Spleen (tissue), 7 donors: ENCODE measurements at regions not wholly inside any gene's neighbourhood (a gene's known extent, or its start where the extent isn't known, plus 50 kb on each side); places are given as distances from the start of the nearest gene placed in this dataset.

Experiments
- POLR2A ChIP-seq, 3 donors: fragments of 450-650 bp; IDR thresholded peaks; one replicate each; pipeline ENCODE4 v1.5.1; 2017; ENCODE audit warnings: antibody characterized with exemption in 3 of 3, mild to moderate bottlenecking in 1 of 3
- POLR2AphosphoS5 ChIP-seq, 3 donors: sonication (generic); formaldehyde crosslinking; IDR thresholded peaks; one replicate each; pipeline ENCODE4 v1.5.1; 2017; ENCODE audit warnings: antibody characterized with exemption in 3 of 3
- TF ChIP-seq, protein P1 (sequence below), 11 experiments: fragments of 200-600 bp in 7 of 11; fragments of 450-650 bp in 4 of 11; sonication (generic) in 4 of 11; IDR thresholded peaks in 8 of 11; conservative IDR thresholded peaks in 3 of 11; 1 replicate in 7 of 11; 2 replicates in 4 of 11; pipeline versions ENCODE4 v1.4.0 to v1.8.0; 2016 to 2021; ENCODE audit warnings: antibody characterized with exemption in 11 of 11, inconsistent platforms in 4 of 11, mild to moderate bottlenecking in 1 of 11
- donor health status: DM: no; HTN: no; CAD: no; lungs with moderate emphysema.
- donor health status: DM: no; HTN: no; CAD: no.
- donor health status: DM: no; HTN: no; CAD: no.

DNA sequence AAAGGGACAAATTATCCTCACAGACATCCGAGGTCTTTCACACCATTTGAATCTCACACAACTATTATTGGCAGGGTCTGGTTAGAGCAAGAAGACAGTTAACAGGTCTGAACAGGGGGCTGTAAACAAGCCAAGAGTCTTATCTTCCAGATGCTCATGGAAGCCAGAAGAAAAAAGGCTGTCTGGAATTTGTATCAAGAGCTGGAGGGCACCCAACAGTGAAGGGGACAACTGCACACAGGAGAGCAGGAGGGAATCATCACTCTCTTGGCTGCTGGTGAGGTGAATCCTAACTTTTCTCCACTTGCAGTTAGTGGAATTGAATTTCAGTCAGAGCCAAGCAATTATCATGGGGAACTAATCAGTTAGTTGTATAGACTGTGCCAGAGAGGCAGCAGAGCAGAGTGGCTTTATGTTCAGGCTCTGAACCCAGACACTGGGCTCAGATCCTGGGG, 880.2 kb upstream of the AUTS2 start:
- TF ChIP-seq, protein P1, sequence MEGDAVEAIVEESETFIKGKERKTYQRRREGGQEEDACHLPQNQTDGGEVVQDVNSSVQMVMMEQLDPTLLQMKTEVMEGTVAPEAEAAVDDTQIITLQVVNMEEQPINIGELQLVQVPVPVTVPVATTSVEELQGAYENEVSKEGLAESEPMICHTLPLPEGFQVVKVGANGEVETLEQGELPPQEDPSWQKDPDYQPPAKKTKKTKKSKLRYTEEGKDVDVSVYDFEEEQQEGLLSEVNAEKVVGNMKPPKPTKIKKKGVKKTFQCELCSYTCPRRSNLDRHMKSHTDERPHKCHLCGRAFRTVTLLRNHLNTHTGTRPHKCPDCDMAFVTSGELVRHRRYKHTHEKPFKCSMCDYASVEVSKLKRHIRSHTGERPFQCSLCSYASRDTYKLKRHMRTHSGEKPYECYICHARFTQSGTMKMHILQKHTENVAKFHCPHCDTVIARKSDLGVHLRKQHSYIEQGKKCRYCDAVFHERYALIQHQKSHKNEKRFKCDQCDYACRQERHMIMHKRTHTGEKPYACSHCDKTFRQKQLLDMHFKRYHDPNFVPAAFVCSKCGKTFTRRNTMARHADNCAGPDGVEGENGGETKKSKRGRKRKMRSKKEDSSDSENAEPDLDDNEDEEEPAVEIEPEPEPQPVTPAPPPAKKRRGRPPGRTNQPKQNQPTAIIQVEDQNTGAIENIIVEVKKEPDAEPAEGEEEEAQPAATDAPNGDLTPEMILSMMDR (IDR thresholded peaks at IDR 0.05 in 8 of 11, conservative IDR thresholded peaks at IDR 0.05 in 3 of 11): no peak
- TF ChIP-seq POLR2AphosphoS5 (IDR thresholded peaks at IDR 0.05): no peak
- no peak for TF ChIP-seq POLR2A (IDR thresholded peaks at IDR 0.05)
